HPDE6-E6E7 (cell line): ENCODE measurements at regions not wholly inside any gene's neighbourhood (a gene's known extent, or its start where the extent isn't known, plus 50 kb on each side); places are given as distances from the start of the nearest gene placed in this dataset.

Experiments used
- DNase-seq: peaks from one replicate; pipeline ENCODE4 v3.0.0; 2011; ENCODE audit warnings: missing footprints; ENCODE audit errors: extremely low spot score

- no peak for DNase-seq
Measured at GRCh38 chrX:16222151-16222550, 54.9 kb downstream of the MAGEB17 start.

GRCh38 chrX:16223385-16223784 lies 56.1 kb downstream of the MAGEB17 start:
- DNase-seq, result no peak

GRCh38 chrX:16239211-16239610 lies 71.9 kb downstream of the MAGEB17 start:
- DNase-seq, result peak; percentile 54

GRCh38 chrX:16240231-16240905 lies 73.1 kb downstream of the MAGEB17 start:
- DNase-seq, result no peak

GRCh38 chrX:16240968-16241367 lies 73.7 kb downstream of the MAGEB17 start:
- DNase-seq, result no peak

- no peak for DNase-seq
Measured at GRCh38 chrX:16250296-16250695, 83.0 kb downstream of the MAGEB17 start.

- no peak for DNase-seq
Measured at GRCh38 chrX:16251782-16252181, 84.5 kb downstream of the MAGEB17 start.

- DNase-seq, result no peak
Measured at GRCh38 chrX:16258882-16259281, 91.6 kb downstream of the MAGEB17 start.

- DNase-seq, result no peak
Measured at GRCh38 chrX:16267431-16267830, 100.2 kb downstream of the MAGEB17 start.

GRCh38 chrX:16268206-16268605 lies 100.9 kb downstream of the MAGEB17 start:
- DNase-seq, result no peak

- no peak for DNase-seq
Measured at GRCh38 chrX:16278927-16279326, 111.6 kb downstream of the MAGEB17 start.

GRCh38 chrX:16282209-16282608 lies 114.9 kb downstream of the MAGEB17 start:
- no peak for DNase-seq

- DNase-seq, result no peak
Measured at GRCh38 chrX:16284842-16285241, 117.6 kb downstream of the MAGEB17 start.

- DNase-seq, result no peak
Measured at GRCh38 chrX:16290997-16291396, 123.7 kb downstream of the MAGEB17 start.

GRCh38 chrX:16300831-16301230 lies 133.6 kb downstream of the MAGEB17 start:
- DNase-seq, result no peak

GRCh38 chrX:16304751-16305150 lies 137.5 kb downstream of the MAGEB17 start:
- DNase-seq, result no peak

- DNase-seq, result no peak
Measured at GRCh38 chrX:16305187-16305586, 137.9 kb downstream of the MAGEB17 start.

GRCh38 chrX:16307950-16308349 lies 140.7 kb downstream of the MAGEB17 start:
- DNase-seq, result no peak

GRCh38 chrX:16308773-16309172 lies 141.5 kb downstream of the MAGEB17 start:
- no peak for DNase-seq

- DNase-seq, result no peak
Measured at GRCh38 chrX:16310326-16310725, 143.0 kb downstream of the MAGEB17 start.

- DNase-seq, result no peak
Measured at GRCh38 chrX:16311671-16312070, 144.4 kb downstream of the MAGEB17 start.

GRCh38 chrX:16312761-16313623 lies 145.7 kb downstream of the MAGEB17 start:
- DNase-seq, result no peak

- no peak for DNase-seq
Measured at GRCh38 chrX:16316331-16316730, 149.1 kb downstream of the MAGEB17 start.
